Activated CD4-positive, alpha-beta T cell treated with anti-CD3 and anti-CD28 coated beads for 24 hours (primary cell): ENCODE measurements at regions not wholly inside any gene's neighbourhood (a gene's known extent, or its start where the extent isn't known, plus 50 kb on each side); places are given as distances from the start of the nearest gene placed in this dataset.
"Not testable (repeated sequence)": the region's sequence is repeated elsewhere in the genome, so short reads cannot be mapped to it uniquely, and the experiment has no call there.

ENCODE experiments used
- DNase-seq, 2 donors: peaks; one replicate each; pipeline ENCODE4 v3.0.0-alpha.2; 2020; ENCODE audit warnings: low read depth in 2 of 2

GRCh38 chr13:62578402-62578801, 1162.8 kb upstream of the PCDH20 start:
- no peak for DNase-seq

GRCh38 chr13:62564770-62565169, 1149.1 kb upstream of the PCDH20 start:
- no peak for DNase-seq

GRCh38 chr13:62563251-62563650, 1147.6 kb upstream of the PCDH20 start:
- no peak for DNase-seq

GRCh38 chr13:62556978-62557377, 1141.3 kb upstream of the PCDH20 start:
- DNase-seq = no peak

- no peak for DNase-seq
Observed at GRCh38 chr13:62551588-62551987, 1135.9 kb upstream of the PCDH20 start.

GRCh38 chr13:62544928-62545327, 1129.3 kb upstream of the PCDH20 start:
- DNase-seq = no peak

GRCh38 chr13:62537593-62537992, 1121.9 kb upstream of the PCDH20 start:
- DNase-seq = no peak

GRCh38 chr13:62525652-62526051, 1110.0 kb upstream of the PCDH20 start:
- no peak for DNase-seq

- DNase-seq = no peak
Observed at GRCh38 chr13:62524498-62524897, 1108.8 kb upstream of the PCDH20 start.

- DNase-seq = no peak
Observed at GRCh38 chr13:62524061-62524460, 1108.4 kb upstream of the PCDH20 start.

GRCh38 chr13:62512194-62513141, 1096.8 kb upstream of the PCDH20 start:
- DNase-seq = no peak

- no peak for DNase-seq
Observed at GRCh38 chr13:62510906-62511655, 1095.4 kb upstream of the PCDH20 start.

- no peak for DNase-seq
Observed at GRCh38 chr13:62502588-62502987, 1086.9 kb upstream of the PCDH20 start.

GRCh38 chr13:62489731-62490130, 1074.1 kb upstream of the PCDH20 start:
- DNase-seq = no peak

GRCh38 chr13:62483774-62484173, 1068.1 kb upstream of the PCDH20 start:
- DNase-seq = no peak

- DNase-seq = no peak
Observed at GRCh38 chr13:62482351-62482750, 1066.7 kb upstream of the PCDH20 start.

GRCh38 chr13:62473944-62474237, 1058.2 kb upstream of the PCDH20 start:
- no peak for DNase-seq

- DNase-seq = no peak
Observed at GRCh38 chr13:62473190-62473943, 1057.7 kb upstream of the PCDH20 start.

GRCh38 chr13:62453761-62454160, 1038.1 kb upstream of the PCDH20 start:
- no peak for DNase-seq

GRCh38 chr13:62450759-62451158, 1035.1 kb upstream of the PCDH20 start:
- DNase-seq = no peak

- DNase-seq = not testable (repeated sequence)
Observed at GRCh38 chr13:62447771-62448382, 1032.2 kb upstream of the PCDH20 start.

- no peak for DNase-seq
Observed at GRCh38 chr13:62444805-62445204, 1029.2 kb upstream of the PCDH20 start.
